ENCODE measurements at regions not wholly inside any gene's neighbourhood (a gene's known extent, or its start where the extent isn't known, plus 50 kb on each side); places are given as distances from the start of the nearest gene placed in this dataset.

DNA sequence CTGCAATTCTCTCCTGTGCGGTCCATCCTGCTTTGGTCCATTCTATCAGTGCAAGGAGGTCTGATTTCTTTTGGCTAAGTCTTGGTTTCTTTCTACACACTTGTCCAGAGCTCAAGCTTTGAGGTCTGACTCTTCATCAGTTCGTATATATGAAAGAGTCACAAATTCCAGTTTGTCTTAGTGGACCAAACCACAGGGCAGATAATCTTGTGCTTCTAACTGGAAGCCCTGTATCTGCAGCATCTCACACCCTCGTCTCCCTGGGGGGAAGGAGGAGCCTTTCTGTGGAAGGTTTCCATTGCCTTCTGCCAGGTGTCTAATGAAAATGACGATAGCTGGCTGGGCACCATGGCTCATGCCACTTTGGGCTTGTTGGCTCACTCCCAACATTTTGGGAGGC is 148.5 kb downstream of the SPP2 start:
- Histone ChIP-seq H3K9me3 (no peaks in the 10 kb centered on the region), H3K4me1 (peaks cover 0 to 4% (median 0%) of the 10 kb centered on the region in 9 donors), H3K27ac (no peak overlapping the region), H3K4me3 (no peak overlapping the region), H3K27me3 (peaks cover 0 to 19% (median 4%) of the 10 kb centered on the region in 7 donors), H3K36me3 (no peaks in the 10 kb centered on the region)
- 68 to 72% methylated on average over 4 of the region's 4 CpGs for WGBS, 2 donors
- DNase-seq (no peak), ATAC-seq (no peak)
- TF ChIP-seq, protein P1, sequence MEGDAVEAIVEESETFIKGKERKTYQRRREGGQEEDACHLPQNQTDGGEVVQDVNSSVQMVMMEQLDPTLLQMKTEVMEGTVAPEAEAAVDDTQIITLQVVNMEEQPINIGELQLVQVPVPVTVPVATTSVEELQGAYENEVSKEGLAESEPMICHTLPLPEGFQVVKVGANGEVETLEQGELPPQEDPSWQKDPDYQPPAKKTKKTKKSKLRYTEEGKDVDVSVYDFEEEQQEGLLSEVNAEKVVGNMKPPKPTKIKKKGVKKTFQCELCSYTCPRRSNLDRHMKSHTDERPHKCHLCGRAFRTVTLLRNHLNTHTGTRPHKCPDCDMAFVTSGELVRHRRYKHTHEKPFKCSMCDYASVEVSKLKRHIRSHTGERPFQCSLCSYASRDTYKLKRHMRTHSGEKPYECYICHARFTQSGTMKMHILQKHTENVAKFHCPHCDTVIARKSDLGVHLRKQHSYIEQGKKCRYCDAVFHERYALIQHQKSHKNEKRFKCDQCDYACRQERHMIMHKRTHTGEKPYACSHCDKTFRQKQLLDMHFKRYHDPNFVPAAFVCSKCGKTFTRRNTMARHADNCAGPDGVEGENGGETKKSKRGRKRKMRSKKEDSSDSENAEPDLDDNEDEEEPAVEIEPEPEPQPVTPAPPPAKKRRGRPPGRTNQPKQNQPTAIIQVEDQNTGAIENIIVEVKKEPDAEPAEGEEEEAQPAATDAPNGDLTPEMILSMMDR (IDR thresholded peaks at IDR 0.05): no peak
- intact Hi-C loops (cut with DNase I): no loop called here

GRCh38 chr2:234195516-234195915 is 145.0 kb downstream of the SPP2 start:
- WGBS, 2 donors: 70 to 73% methylated on average over 2 of the region's 2 CpGs
- H3K9me3 ChIP-seq: no peaks in the 10 kb centered on the region
- no peak overlapping the region for H3K27ac ChIP-seq
- DNase-seq (no peak), ATAC-seq (no peak)
- intact Hi-C loops (cut with DNase I): no loop called here
- TF ChIP-seq, protein P1 (IDR thresholded peaks at IDR 0.05): no peak
- peaks cover 0 to 23% (median 7%) of the 10 kb centered on the region in 7 donors for H3K27me3 ChIP-seq
- H3K4me3 ChIP-seq: no peak overlapping the region
- no peaks in the 10 kb centered on the region for H3K4me1 ChIP-seq
- H3K36me3 ChIP-seq: no peaks in the 10 kb centered on the region

DNA sequence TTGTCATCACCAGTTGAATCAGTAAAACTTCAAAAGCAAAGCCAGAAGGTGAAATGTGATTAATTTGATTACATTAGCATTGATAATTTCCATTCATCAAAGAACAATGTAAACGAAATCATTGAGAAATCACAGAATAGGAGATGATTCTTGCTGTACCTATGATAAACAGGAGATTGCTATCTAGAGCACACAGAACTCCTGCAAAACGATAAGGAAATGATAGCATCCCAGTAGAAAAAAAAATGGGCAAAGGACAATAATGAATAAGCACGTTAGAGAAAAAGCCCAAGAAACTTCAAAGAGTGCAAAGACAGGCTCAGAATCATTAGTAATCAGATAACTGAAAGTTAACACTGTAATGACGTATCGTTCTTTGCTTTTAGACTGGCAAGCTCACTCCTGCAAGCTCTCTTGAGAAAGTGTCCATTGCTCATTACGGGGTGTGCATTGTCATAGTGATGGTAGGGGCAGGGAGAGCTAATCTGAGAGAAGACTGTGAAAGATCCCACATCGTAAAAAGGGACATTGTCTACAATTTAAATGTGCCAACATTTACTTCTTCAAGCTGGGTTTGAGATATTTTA is 143.6 kb downstream of the SPP2 start:
- H3K27me3 ChIP-seq: peaks cover 0 to 32% (median 14%) of the 10 kb centered on the region in 7 donors
- TF ChIP-seq, protein P1 (IDR thresholded peaks at IDR 0.05): no peak
- H3K27ac ChIP-seq: no peak overlapping the region
- H3K4me1 ChIP-seq: no peaks in the 10 kb centered on the region
- WGBS, 2 donors: 62 to 66% methylated on average over 7 of the region's 7 CpGs
- no peak overlapping the region for H3K4me3 ChIP-seq
- H3K36me3 ChIP-seq: no peaks in the 10 kb centered on the region
- DNase-seq (no peak), ATAC-seq (no peak)
- intact Hi-C loops (cut with DNase I): no loop called here
- no peaks in the 10 kb centered on the region for H3K9me3 ChIP-seq

DNA sequence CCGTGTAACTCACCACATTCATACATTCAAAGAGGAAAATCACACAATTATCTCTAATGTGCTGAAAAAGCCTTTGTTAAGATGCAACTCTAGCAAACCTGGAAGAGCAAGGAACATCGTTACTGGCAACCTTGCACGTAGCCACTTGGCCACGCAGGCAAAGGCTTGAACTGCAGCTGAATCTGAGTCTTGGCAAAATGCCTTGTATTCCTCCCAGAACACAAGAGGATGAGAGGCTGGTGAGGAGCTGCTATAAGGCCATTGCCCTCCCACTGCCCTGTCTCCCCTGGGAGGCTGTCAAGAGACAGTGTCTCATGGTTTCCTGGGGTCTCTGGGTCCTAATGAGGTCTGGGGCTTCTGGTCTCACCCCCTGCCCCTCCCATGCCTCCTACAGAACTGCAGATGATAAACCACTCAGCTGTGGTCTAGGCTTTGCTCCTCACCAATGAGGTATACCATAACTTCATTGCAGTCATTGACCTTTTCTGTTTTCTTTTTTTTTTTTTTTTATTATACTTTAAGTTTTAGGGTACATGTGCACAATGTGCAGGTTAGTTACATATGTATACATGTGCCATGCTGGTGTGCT is 141.4 kb downstream of the SPP2 start:
- WGBS, 2 donors: 33 to 39% methylated on average over 4 of the region's 4 CpGs
- TF ChIP-seq, protein P1 (IDR thresholded peaks at IDR 0.05): no peak
- Histone ChIP-seq H3K36me3 (no peaks in the 10 kb centered on the region), H3K4me3 (no peak overlapping the region), H3K9me3 (no peaks in the 10 kb centered on the region), H3K27ac (no peak overlapping the region), H3K4me1 (no peaks in the 10 kb centered on the region), H3K27me3 (peaks cover 0 to 41% (median 17%) of the 10 kb centered on the region in 7 donors)
- intact Hi-C loops (cut with DNase I): no loop called here
- ATAC-seq (peak in 2 of 8 donors; percentile 4 to 48), DNase-seq (no peak)

Data from heart right ventricle (tissue), 16 donors.